ENCODE measurements at regions not wholly inside any gene's neighbourhood (a gene's known extent, or its start where the extent isn't known, plus 50 kb on each side); places are given as distances from the start of the nearest gene placed in this dataset.
"Not testable (repeated sequence)": the region's sequence is repeated elsewhere in the genome, so short reads cannot be mapped to it uniquely, and the experiment has no call there.

DNA sequence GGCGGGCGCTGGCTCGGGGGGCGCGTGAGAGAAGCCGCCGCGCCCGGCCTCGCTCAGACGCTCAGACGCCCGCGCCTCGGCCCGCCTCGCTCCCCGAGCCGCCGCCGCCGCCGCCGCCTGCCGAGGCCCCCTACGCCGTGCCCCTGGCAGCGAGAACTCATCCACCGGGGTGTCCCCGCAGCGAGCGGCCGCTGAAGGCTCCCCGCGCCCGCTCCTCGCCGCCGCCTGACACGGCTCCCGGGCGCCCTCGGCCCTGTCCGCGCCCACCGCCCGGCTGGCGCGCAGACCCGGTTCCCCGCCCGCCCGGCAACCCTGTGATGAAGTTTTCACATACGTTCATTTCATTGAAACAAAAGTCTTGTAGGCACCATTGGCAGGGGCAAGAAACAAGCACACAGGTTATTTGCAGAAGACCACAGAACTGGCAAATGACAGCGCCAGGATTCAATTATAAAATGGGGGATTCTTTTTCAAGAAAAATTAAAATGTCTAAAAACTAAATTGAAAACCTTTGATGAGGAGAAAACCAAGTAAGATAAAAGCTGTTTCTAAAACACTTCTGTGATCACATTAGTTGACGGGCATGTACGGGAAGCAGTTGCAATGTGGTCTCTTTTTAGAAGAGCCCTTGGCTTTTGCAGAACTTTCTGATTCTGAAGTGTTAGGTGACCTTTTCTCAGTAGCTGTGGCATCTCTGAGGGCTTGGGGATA is 50.5 kb upstream of the TUBA3D start:
- Histone ChIP-seq H3K27ac (ENCODE audit: low read depth, low read length) (no peak overlapping the region), H3K4me3 (ENCODE audit: low read depth, low read length) (peak overlapping the region; percentile 47; the same call in 1 of the 2 replicates), H3K79me2 (ENCODE audit: control insufficient read depth, insufficient read depth, low read length, unreplicated experiment) (no peaks in the 10 kb centered on the region), H3K4me1 (ENCODE audit: control insufficient read depth, insufficient read depth, low read length, unreplicated experiment) (no peaks in the 10 kb centered on the region), H2AFZ (ENCODE audit: low read length, unreplicated experiment) (no peak overlapping the region), H3K27me3 (ENCODE audit: insufficient read depth, low read length) (peaks cover 88% of the 10 kb centered on the region), H3K36me3 (ENCODE audit: insufficient read depth, low read length) (no peaks in the 10 kb centered on the region)

- H3K27ac ChIP-seq (ENCODE audit: low read depth, low read length); H3K36me3 ChIP-seq (ENCODE audit: insufficient read depth, low read length); H3K4me3 ChIP-seq (ENCODE audit: low read depth, low read length); H3K4me1 ChIP-seq (ENCODE audit: control insufficient read depth, insufficient read depth, low read length, unreplicated experiment); H2AFZ ChIP-seq (ENCODE audit: low read length, unreplicated experiment); H3K79me2 ChIP-seq (ENCODE audit: control insufficient read depth, insufficient read depth, low read length, unreplicated experiment): not testable (repeated sequence)
- H3K27me3 ChIP-seq (ENCODE audit: insufficient read depth, low read length), result peaks cover 86% of the 10 kb centered on the region
Measured at GRCh38 chr2:131424605-131425114, 51.3 kb upstream of the TUBA3D start.

DNA sequence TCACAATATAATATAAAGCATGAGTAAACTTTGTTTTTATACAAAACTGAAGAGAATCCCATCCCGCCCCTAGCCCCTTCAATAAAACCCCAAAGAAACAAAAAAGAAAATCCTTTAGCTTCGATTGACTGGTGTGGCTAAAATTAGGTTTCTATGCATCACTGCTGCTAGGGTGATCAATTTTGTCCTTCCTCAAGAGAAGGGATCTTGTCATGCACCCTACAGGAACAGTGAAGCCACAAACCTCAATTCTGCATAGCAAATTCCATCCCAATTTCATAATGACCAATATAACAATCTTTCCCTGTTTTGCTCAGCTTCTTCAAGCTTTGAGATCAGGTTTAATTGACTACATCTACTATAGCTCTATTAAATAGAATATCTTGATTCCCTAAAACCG is 55.2 kb upstream of the TUBA3D start:
- H3K27ac ChIP-seq (ENCODE audit: low read depth, low read length); H3K79me2 ChIP-seq (ENCODE audit: control insufficient read depth, insufficient read depth, low read length, unreplicated experiment); H3K4me1 ChIP-seq (ENCODE audit: control insufficient read depth, insufficient read depth, low read length, unreplicated experiment); H3K36me3 ChIP-seq (ENCODE audit: insufficient read depth, low read length); H3K4me3 ChIP-seq (ENCODE audit: low read depth, low read length); H2AFZ ChIP-seq (ENCODE audit: low read length, unreplicated experiment): not testable (repeated sequence)
- H3K27me3 ChIP-seq (ENCODE audit: insufficient read depth, low read length), result peaks cover 78% of the 10 kb centered on the region

DNA sequence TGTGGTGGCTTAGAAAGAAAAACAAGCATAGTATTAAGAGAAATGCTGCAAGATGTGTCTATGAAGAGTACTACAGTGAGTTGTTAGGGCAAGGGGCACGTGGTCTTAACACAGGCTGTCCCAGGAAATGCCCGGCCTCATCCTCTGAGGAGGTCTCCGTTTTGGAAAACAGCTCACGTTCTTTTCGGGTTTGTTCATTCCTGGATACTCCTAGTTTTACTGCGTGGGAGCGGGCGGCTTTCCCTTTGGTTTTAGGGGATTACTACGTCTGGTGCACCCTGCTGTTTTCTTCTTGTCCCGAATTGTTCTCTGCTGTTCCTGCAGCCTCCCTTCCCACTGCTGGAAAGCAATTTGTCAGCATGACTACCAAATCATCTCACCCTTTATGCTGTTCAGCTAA is 55.5 kb upstream of the RAB6D start:
- Histone ChIP-seq H3K27me3 (ENCODE audit: insufficient read depth, low read length) (peaks cover 80% of the 10 kb centered on the region), H3K27ac (ENCODE audit: low read depth, low read length) (no peak overlapping the region), H2AFZ (ENCODE audit: low read length, unreplicated experiment) (no peak overlapping the region)

DNA sequence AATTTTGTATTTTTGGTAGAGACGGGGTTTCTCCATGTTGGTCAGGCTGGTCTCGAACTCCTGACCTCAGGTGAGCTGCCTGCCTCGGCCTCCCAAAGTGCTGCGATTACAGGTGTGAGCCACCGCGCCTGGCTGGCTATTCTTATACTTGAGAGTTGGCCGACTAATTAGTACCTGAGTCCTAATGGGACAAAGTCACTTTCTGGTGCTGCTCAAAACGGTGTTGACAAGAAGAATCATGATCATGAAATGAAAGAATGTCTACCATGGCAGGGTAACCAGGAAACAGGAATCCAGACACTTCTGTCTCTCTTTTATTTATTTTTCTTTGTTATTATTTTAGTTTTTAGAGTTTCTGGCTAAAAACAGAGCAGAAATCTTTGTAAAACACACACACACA is 54.7 kb upstream of the RAB6D start:
- H3K4me3 ChIP-seq (ENCODE audit: low read depth, low read length), result no peak overlapping the region
- no peak overlapping the region for H3K27ac ChIP-seq (ENCODE audit: low read depth, low read length)
- H2AFZ ChIP-seq (ENCODE audit: low read length, unreplicated experiment), result no peak overlapping the region
- no peaks in the 10 kb centered on the region for H3K4me1 ChIP-seq (ENCODE audit: control insufficient read depth, insufficient read depth, low read length, unreplicated experiment)
- peaks cover 76% of the 10 kb centered on the region for H3K27me3 ChIP-seq (ENCODE audit: insufficient read depth, low read length)
- H3K79me2 ChIP-seq (ENCODE audit: control insufficient read depth, insufficient read depth, low read length, unreplicated experiment), result no peaks in the 10 kb centered on the region
- no peaks in the 10 kb centered on the region for H3K36me3 ChIP-seq (ENCODE audit: insufficient read depth, low read length)

More for the DNA sequence above, 55.5 kb upstream of the RAB6D start:
- Histone ChIP-seq H3K4me1 (ENCODE audit: control insufficient read depth, insufficient read depth, low read length, unreplicated experiment) (no peaks in the 10 kb centered on the region), H3K36me3 (ENCODE audit: insufficient read depth, low read length) (no peaks in the 10 kb centered on the region), H3K4me3 (ENCODE audit: low read depth, low read length) (no peak overlapping the region), H3K79me2 (ENCODE audit: control insufficient read depth, insufficient read depth, low read length, unreplicated experiment) (no peaks in the 10 kb centered on the region)

- H3K79me2 ChIP-seq (ENCODE audit: control insufficient read depth, insufficient read depth, low read length, unreplicated experiment), result no peaks in the 10 kb centered on the region
- H3K4me3 ChIP-seq (ENCODE audit: low read depth, low read length), result no peak overlapping the region
- peaks cover 69% of the 10 kb centered on the region for H3K27me3 ChIP-seq (ENCODE audit: insufficient read depth, low read length)
- H3K36me3 ChIP-seq (ENCODE audit: insufficient read depth, low read length), result no peaks in the 10 kb centered on the region
- H3K27ac ChIP-seq (ENCODE audit: low read depth, low read length), result no peak overlapping the region
- H2AFZ ChIP-seq (ENCODE audit: low read length, unreplicated experiment), result no peak overlapping the region
- H3K4me1 ChIP-seq (ENCODE audit: control insufficient read depth, insufficient read depth, low read length, unreplicated experiment), result no peaks in the 10 kb centered on the region
Measured at GRCh38 chr2:131417886-131418285, 53.9 kb upstream of the RAB6D start.

DNA sequence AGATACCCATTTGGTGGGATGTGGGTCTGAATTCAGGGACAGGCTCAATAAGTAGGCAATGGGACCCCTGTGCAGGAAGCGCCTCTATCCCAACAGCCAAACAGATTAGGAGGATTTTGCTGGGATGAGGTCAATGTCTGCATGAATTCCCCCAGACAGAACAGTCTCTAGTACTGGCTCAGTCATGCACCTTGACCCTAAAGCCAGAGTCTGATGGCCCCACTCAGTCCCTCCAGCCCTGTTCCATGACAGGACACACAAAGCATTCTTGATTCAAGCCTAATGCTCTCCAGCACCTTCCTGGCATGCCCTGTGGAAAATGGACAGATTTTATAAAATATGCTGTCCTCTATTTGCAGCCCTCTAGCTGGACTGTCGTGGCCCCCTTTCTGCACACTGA is 49.8 kb upstream of the RAB6D start:
- no peak overlapping the region for H3K27ac ChIP-seq (ENCODE audit: low read depth, low read length)
- no peaks in the 10 kb centered on the region for H3K36me3 ChIP-seq (ENCODE audit: insufficient read depth, low read length)
- no peaks in the 10 kb centered on the region for H3K4me1 ChIP-seq (ENCODE audit: control insufficient read depth, insufficient read depth, low read length, unreplicated experiment)
- H3K27me3 ChIP-seq (ENCODE audit: insufficient read depth, low read length), result peaks cover 70% of the 10 kb centered on the region
- no peak overlapping the region for H2AFZ ChIP-seq (ENCODE audit: low read length, unreplicated experiment)
- no peak overlapping the region for H3K4me3 ChIP-seq (ENCODE audit: low read depth, low read length)
- no peaks in the 10 kb centered on the region for H3K79me2 ChIP-seq (ENCODE audit: control insufficient read depth, insufficient read depth, low read length, unreplicated experiment)

Measured in ACC112 (cell line).